COLO829 (cell line): ENCODE measurements at regions not wholly inside any gene's neighbourhood (a gene's known extent, or its start where the extent isn't known, plus 50 kb on each side); places are given as distances from the start of the nearest gene placed in this dataset.

Experiments used
- DNase-seq: peaks from one replicate; pipeline ENCODE4 v3.0.0; 2012; ENCODE audit warnings: low spot score

- no peak for DNase-seq
Observed at GRCh38 chr2:12828980-12829379, 112.2 kb downstream of the TRIB2 start.

- DNase-seq = no peak
Observed at GRCh38 chr2:12831016-12831415, 114.3 kb downstream of the TRIB2 start.

GRCh38 chr2:12834239-12834638, 117.5 kb downstream of the TRIB2 start:
- DNase-seq = no peak

GRCh38 chr2:12835733-12836132, 119.0 kb downstream of the TRIB2 start:
- DNase-seq = no peak

GRCh38 chr2:12839339-12839738, 122.6 kb downstream of the TRIB2 start:
- no peak for DNase-seq

- no peak for DNase-seq
Observed at GRCh38 chr2:12841021-12841420, 124.3 kb downstream of the TRIB2 start.

- no peak for DNase-seq
Observed at GRCh38 chr2:12842917-12843316, 126.2 kb downstream of the TRIB2 start.

GRCh38 chr2:12844511-12844910, 127.8 kb downstream of the TRIB2 start:
- no peak for DNase-seq

- no peak for DNase-seq
Observed at GRCh38 chr2:12847694-12848575, 131.2 kb downstream of the TRIB2 start.

GRCh38 chr2:12852135-12852534, 135.4 kb downstream of the TRIB2 start:
- DNase-seq = no peak

- DNase-seq = no peak
Observed at GRCh38 chr2:12854001-12854530, 137.3 kb downstream of the TRIB2 start.

- no peak for DNase-seq
Observed at GRCh38 chr2:12855508-12855907, 138.8 kb downstream of the TRIB2 start.

- DNase-seq = no peak
Observed at GRCh38 chr2:12856934-12857601, 140.3 kb downstream of the TRIB2 start.

- no peak for DNase-seq
Observed at GRCh38 chr2:12857891-12858290, 141.2 kb downstream of the TRIB2 start.

GRCh38 chr2:12858786-12859185, 142.1 kb downstream of the TRIB2 start:
- no peak for DNase-seq

- DNase-seq = no peak
Observed at GRCh38 chr2:12861344-12861930, 144.7 kb downstream of the TRIB2 start.

- DNase-seq = no peak
Observed at GRCh38 chr2:12862541-12862940, 145.8 kb downstream of the TRIB2 start.

GRCh38 chr2:12863937-12864336, 147.2 kb downstream of the TRIB2 start:
- no peak for DNase-seq

- no peak for DNase-seq
Observed at GRCh38 chr2:12867631-12868287, 151.0 kb downstream of the TRIB2 start.

GRCh38 chr2:12870692-12871091, 154.0 kb downstream of the TRIB2 start:
- no peak for DNase-seq

- no peak for DNase-seq
Observed at GRCh38 chr2:12871694-12872315, 155.1 kb downstream of the TRIB2 start.

- DNase-seq = no peak
Observed at GRCh38 chr2:12877761-12878160, 161.0 kb downstream of the TRIB2 start.
